ENCODE measurements at regions not wholly inside any gene's neighbourhood (a gene's known extent, or its start where the extent isn't known, plus 50 kb on each side); places are given as distances from the start of the nearest gene placed in this dataset.

GRCh38 chr12:91964501-91964900, 181.1 kb downstream of the BTG1 start:
- no peak for DNase-seq

GRCh38 chr12:91959220-91959619, 186.4 kb downstream of the BTG1 start:
- no peak for DNase-seq

- no peak for DNase-seq
Observed at GRCh38 chr12:91958816-91959215, 186.8 kb downstream of the BTG1 start.

- no peak for DNase-seq
Observed at GRCh38 chr12:91954747-91955146, 190.9 kb downstream of the BTG1 start.

GRCh38 chr12:91954326-91954725, 191.3 kb downstream of the BTG1 start:
- DNase-seq, result no peak

GRCh38 chr12:91952916-91953315, 192.7 kb downstream of the BTG1 start:
- DNase-seq, result no peak

- no peak for DNase-seq
Observed at GRCh38 chr12:91951571-91951970, 194.1 kb downstream of the BTG1 start.

GRCh38 chr12:91948504-91948903, 197.1 kb downstream of the BTG1 start:
- no peak for DNase-seq

GRCh38 chr12:91947459-91947858, 198.2 kb downstream of the BTG1 start:
- no peak for DNase-seq

- DNase-seq, result no peak
Observed at GRCh38 chr12:91944637-91945036, 201.0 kb downstream of the BTG1 start.

GRCh38 chr12:91940826-91941570, 204.6 kb downstream of the BTG1 start:
- no peak for DNase-seq

- DNase-seq, result no peak
Observed at GRCh38 chr12:91940322-91940721, 205.3 kb downstream of the BTG1 start.

- no peak for DNase-seq
Observed at GRCh38 chr12:91937706-91938105, 207.9 kb downstream of the BTG1 start.

- DNase-seq, result no peak
Observed at GRCh38 chr12:91937009-91937408, 208.6 kb downstream of the BTG1 start.

- DNase-seq, result no peak
Observed at GRCh38 chr12:91935296-91935695, 210.3 kb downstream of the BTG1 start.

GRCh38 chr12:91931111-91931510, 214.5 kb downstream of the BTG1 start:
- no peak for DNase-seq

GRCh38 chr12:91928501-91928900, 217.1 kb downstream of the BTG1 start:
- DNase-seq, result no peak

- DNase-seq, result no peak
Observed at GRCh38 chr12:91926848-91927247, 218.8 kb downstream of the BTG1 start.

GRCh38 chr12:91924827-91925226, 220.8 kb downstream of the BTG1 start:
- DNase-seq, result no peak

- no peak for DNase-seq
Observed at GRCh38 chr12:91923864-91924263, 221.8 kb downstream of the BTG1 start.

- DNase-seq, result no peak
Observed at GRCh38 chr12:91922674-91923073, 223.0 kb downstream of the BTG1 start.

GRCh38 chr12:91922139-91922538, 223.5 kb downstream of the BTG1 start:
- no peak for DNase-seq

- DNase-seq, result no peak
Observed at GRCh38 chr12:91921555-91921954, 224.1 kb downstream of the BTG1 start.

GRCh38 chr12:91920741-91921140, 224.9 kb downstream of the BTG1 start:
- no peak for DNase-seq

- DNase-seq, result no peak
Observed at GRCh38 chr12:91920276-91920675, 225.4 kb downstream of the BTG1 start.

All from NCI-H446 treated with DMSO at 0.1 percent for 48 hours (cell line).